HG03439 (cell line): ENCODE measurements at regions not wholly inside any gene's neighbourhood (a gene's known extent, or its start where the extent isn't known, plus 50 kb on each side); places are given as distances from the start of the nearest gene placed in this dataset.
"Not testable (repeated sequence)": the region's sequence is repeated elsewhere in the genome, so short reads cannot be mapped to it uniquely, and the experiment has no call there.

ENCODE experiments used
- ATAC-seq: cut with Tn5 transposase; IDR thresholded peaks from one replicate; pipeline ENCODE4 v1.9.1; 2021; ENCODE audit warnings: mild to moderate bottlenecking, moderate library complexity; ENCODE audit not compliant: unreplicated experiment

GRCh38 chr5:117752403-117752802, 1177.8 kb upstream of the SEMA6A start:
- no peak for ATAC-seq

- ATAC-seq, result no peak
Observed at GRCh38 chr5:117748336-117748735, 1173.7 kb upstream of the SEMA6A start.

GRCh38 chr5:117743337-117743736, 1168.7 kb upstream of the SEMA6A start:
- ATAC-seq, result no peak

GRCh38 chr5:117741655-117742206, 1167.1 kb upstream of the SEMA6A start:
- no peak for ATAC-seq

- no peak for ATAC-seq
Observed at GRCh38 chr5:117740268-117740667, 1165.6 kb upstream of the SEMA6A start.

- ATAC-seq, result no peak
Observed at GRCh38 chr5:117738571-117738970, 1163.9 kb upstream of the SEMA6A start.

GRCh38 chr5:117736698-117737097, 1162.1 kb upstream of the SEMA6A start:
- ATAC-seq, result no peak

- ATAC-seq, result no peak
Observed at GRCh38 chr5:117734056-117734455, 1159.4 kb upstream of the SEMA6A start.

- no peak for ATAC-seq
Observed at GRCh38 chr5:117733051-117733450, 1158.4 kb upstream of the SEMA6A start.

- no peak for ATAC-seq
Observed at GRCh38 chr5:117732264-117732663, 1157.6 kb upstream of the SEMA6A start.

GRCh38 chr5:117731446-117731845, 1156.8 kb upstream of the SEMA6A start:
- no peak for ATAC-seq

- ATAC-seq, result not testable (repeated sequence)
Observed at GRCh38 chr5:117720784-117721183, 1146.2 kb upstream of the SEMA6A start.

- ATAC-seq, result no peak
Observed at GRCh38 chr5:117719413-117719812, 1144.8 kb upstream of the SEMA6A start.

GRCh38 chr5:117713585-117714198, 1139.1 kb upstream of the SEMA6A start:
- ATAC-seq, result no peak

GRCh38 chr5:117701062-117701461, 1126.4 kb upstream of the SEMA6A start:
- ATAC-seq, result no peak

GRCh38 chr5:117692606-117693005, 1118.0 kb upstream of the SEMA6A start:
- ATAC-seq, result no peak

GRCh38 chr5:117691081-117691870, 1116.7 kb upstream of the SEMA6A start:
- ATAC-seq, result no peak

- ATAC-seq, result no peak
Observed at GRCh38 chr5:117690612-117691011, 1116.0 kb upstream of the SEMA6A start.

GRCh38 chr5:117686926-117687325, 1112.3 kb upstream of the SEMA6A start:
- ATAC-seq, result no peak

- no peak for ATAC-seq
Observed at GRCh38 chr5:117682416-117682815, 1107.8 kb upstream of the SEMA6A start.

GRCh38 chr5:117681431-117682254, 1107.0 kb upstream of the SEMA6A start:
- peak; percentile 58 for ATAC-seq
